Urothelium cell line (cell line): ENCODE measurements at regions not wholly inside any gene's neighbourhood (a gene's known extent, or its start where the extent isn't known, plus 50 kb on each side); places are given as distances from the start of the nearest gene placed in this dataset.

ENCODE experiments used
- DNase-seq: peaks from one replicate; pipeline ENCODE4 v3.0.0; 2011; ENCODE audit warnings: low spot score, mixed read lengths
- FAIRE-seq: peaks from 2 replicates; lab custom pipeline; 2011; peaks lifted over from hg19 to GRCh38; lab: Jason Lieb, UNC

DNA sequence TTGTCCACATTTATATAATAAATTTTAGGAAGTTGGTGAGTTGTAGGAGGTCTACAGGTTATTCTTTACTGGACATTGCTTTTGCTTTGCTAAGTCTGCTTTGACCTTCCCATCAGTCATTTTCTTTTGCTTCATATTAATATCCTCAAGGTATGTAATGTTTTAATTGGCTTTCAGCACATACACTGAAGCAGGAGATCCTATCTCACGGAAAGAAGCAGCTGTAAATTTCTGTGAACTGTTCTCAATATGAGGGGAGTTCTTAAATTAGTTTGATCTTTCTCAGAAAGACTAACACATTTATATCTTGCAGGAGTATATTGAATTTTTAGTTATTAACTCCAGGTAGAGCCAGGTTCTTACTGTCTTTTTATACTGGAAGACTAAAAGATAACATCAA, 856.5 kb downstream of the GATA3 start:
- no peak for DNase-seq
- no peak for FAIRE-seq

DNA sequence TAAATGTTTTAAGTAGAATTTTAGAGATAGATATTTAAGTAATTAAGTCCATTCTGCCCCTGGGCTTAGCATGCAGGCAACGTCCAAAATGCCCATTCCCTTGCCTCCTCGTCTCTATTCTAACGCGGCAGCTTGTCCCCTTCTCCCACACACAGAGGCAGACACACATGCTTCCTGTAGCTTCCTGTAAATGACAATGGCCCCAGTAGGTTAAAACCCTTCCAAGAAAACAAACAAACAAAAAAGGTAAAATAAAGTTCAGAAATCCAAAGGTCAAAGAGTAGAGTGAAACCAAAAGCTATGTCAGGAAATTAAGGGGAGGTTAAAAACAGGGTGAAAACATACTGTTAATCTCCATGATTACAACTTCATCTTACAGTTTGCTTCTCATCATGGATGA, 857.6 kb downstream of the GATA3 start:
- no peak for FAIRE-seq
- no peak for DNase-seq

DNA sequence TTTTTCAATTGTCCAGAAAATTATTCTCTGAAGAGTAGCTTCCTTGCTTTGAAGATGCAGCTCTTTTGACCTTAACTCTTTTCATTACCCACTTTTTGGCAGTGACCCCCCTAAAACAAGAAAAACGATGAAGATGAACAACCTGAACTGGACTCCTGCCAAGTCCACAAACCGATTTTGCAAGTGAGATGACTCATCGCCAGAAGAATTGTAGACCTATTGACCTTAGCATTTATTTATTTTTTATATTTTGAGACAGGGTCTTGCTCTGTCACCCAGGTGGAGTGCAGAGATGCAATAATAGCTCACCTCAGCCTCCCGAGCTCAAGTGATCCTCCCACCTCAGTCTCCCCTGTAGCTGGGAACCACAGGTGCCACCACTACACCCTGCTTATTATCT, 859.2 kb downstream of the GATA3 start:
- FAIRE-seq, result no peak
- DNase-seq, result peak; percentile 36

DNA sequence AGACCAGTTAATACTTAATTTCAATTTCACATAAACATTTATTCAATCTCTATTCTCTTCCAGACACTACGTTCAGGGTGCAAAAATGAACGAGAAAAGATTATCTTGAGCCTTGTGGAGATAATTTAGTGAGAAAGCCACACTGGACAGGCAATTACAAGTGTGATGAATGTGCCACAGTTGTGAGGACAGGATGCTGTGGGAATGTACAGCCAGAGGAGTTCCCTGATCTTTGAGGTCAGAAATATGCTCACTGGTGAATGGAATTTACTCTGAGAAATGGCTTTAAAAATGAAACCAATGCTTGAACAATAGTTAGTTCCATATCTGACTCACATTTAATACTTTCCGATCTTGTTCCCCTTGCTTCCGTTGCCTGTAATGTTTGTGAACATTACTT, 864.8 kb downstream of the GATA3 start:
- FAIRE-seq, result no peak
- peak; percentile 8 for DNase-seq

DNA sequence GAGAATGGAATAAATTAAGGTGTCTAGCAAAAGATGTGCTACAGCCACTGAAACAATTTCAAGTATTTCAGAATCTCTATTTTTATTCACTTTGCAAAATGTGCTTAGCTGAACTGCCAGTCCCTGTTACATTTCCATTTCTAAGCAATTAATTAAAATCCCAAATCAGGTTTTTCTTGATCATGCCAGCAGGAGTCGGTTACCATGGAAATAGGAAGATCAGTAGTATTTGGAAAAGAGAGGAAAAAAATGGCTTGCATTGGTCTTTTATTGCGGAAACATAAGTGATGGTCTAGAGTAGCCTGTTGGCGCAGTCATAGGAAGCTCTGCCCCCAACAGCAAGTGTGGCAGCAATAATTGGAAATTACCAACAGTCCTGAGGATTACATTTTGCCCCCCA, 867.1 kb downstream of the GATA3 start:
- no peak for DNase-seq

DNA sequence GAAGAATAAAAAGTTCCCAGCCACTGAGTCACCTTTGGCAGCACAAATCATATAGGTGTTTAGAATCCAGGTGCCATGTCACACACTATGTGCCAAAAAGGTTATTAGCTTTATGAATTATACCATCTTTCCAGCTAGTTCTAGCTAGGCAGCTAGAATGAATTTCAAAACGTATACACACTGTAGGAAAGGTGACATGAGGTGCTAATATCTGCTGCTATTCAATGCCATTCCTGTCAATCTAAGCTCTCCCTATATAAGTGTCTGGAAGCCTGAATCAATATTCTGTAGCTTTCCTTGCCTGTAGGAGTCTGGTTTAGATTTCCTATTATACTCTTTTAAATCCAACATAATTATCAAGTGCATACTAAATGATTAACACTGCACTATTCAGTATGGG, 868.6 kb downstream of the GATA3 start:
- no peak for FAIRE-seq
- DNase-seq, result no peak

More for the DNA sequence above, 867.1 kb downstream of the GATA3 start:
- no peak for FAIRE-seq

DNA sequence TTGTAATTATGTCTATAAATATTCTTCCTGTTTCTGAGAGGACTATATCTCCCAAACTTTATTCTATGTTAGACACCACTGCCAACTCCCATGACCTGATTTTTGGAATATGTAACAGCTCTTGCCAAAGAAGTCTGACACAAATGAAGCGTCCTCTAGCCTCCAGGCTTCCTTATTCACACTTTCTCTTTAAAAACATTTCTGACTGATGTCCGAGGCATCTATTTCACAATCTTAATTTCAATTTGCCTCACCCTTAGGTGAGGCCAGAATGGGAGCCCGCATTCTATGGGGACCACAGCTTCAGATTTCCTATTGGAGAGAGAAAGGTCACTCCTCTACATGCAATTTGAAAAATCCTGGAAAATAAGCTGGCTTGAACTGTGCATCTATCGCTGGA, 873.2 kb downstream of the GATA3 start:
- DNase-seq, result no peak
- FAIRE-seq, result no peak

DNA sequence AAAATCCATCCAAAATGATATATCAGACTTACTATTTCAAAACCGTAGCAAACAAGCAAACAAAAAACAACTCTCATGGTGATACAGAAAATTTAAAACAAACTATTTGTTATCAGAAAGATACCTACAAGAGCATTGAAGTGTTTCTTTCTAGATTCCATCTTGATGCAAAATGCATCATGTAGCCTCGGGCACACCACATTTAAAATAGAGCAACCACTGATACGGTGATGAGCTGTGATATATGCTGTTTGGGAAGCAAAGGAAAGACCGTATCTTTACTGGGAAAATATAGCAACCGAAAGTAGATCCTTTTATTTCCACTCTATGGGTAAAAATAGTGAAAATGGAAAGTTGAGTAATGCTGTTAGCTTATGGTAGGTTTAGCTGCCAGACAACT, 892.0 kb downstream of the GATA3 start:
- DNase-seq (no peak), FAIRE-seq (no peak)

DNA sequence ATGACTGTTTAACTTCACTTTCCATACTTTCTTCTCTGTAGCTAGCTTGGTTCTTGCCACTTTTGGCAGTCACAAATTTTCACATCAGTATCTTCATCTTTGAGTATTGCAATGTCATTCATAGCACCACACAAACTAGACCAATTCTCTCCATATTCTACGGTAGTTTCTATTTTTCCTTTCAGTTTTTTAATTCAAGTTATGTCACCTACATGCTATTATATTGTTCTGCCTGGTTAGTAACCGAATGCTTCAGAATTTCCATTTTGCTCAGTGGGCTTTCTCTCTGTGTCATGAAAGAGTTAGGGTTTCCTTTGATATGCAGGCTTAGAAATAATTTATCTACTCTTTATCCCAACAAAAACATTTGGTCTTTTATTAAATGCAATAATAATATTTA, 896.5 kb downstream of the GATA3 start:
- DNase-seq (no peak), FAIRE-seq (no peak)

DNA sequence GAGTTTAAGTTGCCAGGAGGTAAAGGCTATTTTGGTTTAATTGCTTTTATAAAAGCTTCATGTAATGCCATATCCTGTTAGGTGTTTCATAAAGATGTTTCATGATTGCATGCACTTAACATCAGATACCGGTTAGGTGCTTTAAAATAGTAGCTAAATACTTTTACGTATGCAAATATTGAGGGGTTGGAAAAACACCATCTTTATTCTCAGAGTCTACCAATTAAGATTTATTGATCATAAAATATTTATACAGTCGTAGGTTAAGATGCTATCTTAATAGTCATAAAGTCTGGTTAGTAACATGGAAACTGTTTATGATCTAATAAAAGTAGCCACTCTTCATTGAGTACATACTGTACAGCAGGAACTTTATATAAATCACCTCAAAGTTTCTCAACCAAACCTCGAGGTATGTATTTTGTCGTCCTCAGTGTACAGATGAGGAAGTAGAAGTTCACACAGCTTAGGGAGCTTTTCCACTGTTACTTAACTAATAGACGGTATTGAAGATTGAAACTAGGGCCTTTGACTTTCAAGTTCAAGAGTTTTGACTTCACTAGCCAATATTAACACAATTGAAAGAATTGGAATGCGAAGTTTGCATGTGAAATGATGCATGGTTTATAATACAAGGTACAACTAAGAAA, 897.1 kb downstream of the GATA3 start:
- DNase-seq, result no peak
- FAIRE-seq, result no peak

DNA sequence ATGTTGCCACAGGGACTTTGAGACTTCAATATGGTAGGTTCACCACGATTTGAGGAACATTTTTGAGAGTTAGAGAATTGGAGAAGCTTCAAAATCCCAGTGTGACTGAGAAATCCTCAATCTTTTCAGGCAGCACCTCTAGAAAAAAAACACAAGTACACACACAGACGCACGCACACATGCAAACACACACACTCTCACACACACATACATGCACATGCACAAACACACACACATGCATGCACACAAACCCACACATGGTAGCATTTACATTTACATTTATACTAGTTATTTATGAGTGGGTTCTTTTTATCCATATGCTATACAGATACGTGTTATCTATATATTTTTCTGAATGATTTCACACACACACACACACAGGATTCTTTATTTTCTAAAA, 901.9 kb downstream of the GATA3 start:
- no peak for FAIRE-seq
- no peak for DNase-seq

DNA sequence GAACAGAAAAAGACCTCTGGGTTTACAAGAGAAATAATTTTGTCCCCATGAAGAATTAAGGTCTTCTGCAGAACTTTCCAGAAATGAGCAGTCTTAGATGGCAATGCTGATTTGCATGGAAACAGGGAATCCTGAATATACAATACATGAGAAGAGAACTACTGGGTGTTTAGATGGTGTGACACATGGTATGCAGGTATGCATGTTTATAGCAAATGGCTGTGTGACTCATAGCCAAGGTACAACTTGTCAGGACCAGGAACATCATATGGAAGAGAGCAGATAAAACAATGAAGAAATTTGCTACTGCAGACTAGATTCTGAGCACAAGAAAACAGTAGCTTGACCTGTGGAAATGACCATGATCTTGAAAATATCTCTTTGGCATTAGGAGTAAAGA, 907.8 kb downstream of the GATA3 start:
- no peak for DNase-seq
- no peak for FAIRE-seq

DNA sequence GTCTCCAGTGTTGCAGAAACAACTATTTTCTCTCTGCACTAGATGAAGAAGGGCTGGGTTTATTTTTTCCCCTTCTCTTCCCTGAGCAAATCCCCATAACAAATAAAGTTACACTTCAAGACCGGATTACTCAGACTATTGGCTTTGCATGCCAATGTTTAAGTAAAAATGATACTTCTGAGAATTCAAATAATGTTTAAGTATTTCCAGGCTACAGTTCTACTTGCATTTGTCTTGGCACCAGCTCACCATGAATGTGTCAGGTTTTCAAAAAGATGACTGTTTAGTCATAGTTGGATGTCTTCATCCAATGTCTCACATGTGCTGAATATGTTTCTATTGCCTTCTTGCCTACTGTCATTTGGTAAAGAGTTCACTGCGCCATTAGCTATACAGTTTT, 912.6 kb downstream of the GATA3 start:
- FAIRE-seq (no peak), DNase-seq (no peak)

DNA sequence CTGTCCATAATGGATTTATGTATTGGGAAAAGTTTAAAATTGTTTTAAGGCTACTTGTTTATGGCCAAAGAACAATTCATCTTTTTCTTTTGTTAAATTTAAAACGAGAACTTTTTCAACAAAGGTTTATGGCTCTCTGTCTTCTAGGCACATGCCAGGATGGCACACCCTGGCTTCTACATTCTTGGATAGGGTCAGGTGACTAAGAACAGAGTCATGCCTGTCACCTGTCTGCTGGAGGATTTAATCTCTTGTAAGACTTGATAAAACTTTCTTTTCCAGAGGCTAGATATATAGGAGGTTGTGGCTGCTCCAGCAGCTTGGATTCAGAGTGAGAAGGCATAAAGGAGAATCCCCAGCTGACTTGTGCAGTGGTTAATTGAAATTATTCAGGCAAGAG, 915.4 kb downstream of the GATA3 start:
- FAIRE-seq (no peak), DNase-seq (no peak)

DNA sequence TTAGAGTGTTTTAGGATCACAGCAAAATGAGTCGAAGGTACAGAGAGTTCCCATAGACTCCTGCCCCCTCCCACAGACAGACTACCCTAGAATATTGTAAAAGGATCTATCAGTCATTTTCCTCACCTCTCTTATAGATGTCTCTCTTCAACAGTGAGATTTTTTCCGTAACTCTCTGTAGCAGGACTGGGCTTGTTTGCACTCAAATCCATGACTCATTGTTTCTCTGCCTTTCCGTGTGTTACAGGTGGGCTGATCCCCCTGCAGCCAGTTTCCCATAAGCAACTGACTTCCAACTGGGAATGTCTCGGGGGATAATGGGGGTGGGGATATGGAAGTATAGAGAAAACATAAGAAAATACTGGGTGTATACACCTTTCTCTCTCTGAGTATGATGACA, 921.0 kb downstream of the GATA3 start:
- DNase-seq (no peak), FAIRE-seq (no peak)

DNA sequence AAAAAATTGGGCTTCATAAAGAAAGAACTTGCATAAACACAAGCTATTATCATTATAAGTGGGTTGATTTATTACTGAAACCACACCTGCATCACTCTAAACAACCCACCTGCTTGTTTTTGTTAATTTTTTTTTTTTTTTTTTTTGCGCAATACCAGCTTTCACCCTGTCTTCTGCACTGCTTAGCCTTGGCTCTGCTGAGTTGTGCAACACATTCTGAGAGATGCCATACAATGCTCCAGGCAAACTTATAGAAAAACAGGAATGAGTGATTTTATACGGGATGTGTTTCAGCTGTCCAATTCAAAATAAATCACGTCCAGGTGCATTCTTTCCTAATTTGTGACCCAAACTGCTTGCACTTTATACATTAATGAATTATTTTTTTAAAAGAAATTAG, 923.6 kb downstream of the GATA3 start:
- DNase-seq, result no peak
- FAIRE-seq, result no peak

DNA sequence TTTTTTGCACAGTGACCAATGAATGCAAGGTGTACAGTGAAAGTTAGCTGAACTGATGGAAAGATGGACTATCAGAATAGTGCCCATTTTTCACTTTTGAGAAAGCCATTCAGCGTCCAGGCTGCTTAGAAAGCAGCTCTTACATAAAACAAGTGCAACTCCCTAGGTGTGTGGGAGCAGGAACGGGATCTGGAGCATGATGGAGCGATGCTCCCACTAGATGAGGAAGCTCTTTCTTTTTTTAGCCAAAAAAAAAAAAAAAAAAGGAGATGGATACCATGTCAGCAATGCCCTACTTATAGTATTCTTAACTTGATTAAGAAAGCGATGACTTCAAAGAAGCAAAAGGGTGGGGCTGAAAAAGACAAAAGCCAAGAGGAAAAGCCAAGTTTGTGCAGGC, 925.5 kb downstream of the GATA3 start:
- FAIRE-seq (no peak), DNase-seq (no peak)

DNA sequence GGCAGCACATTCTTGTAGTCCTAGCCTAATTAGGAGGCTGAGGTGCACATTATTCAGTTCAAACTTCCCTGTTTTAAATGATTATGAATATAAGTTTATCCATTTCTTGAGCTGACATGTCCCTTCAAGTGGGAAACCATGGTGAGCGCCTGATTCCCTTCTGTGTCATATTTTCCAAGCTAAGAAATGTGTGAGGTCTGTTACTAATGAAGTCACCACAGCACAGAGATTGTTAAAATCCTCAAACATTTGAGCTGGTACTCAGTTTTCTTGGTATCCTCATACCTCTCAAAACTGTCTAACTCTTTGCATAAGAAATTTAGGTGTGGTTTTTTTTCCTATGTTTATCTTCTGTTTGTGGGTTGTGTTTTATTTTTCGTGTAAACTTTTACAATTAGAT, 926.8 kb downstream of the GATA3 start:
- DNase-seq, result no peak
- no peak for FAIRE-seq

DNA sequence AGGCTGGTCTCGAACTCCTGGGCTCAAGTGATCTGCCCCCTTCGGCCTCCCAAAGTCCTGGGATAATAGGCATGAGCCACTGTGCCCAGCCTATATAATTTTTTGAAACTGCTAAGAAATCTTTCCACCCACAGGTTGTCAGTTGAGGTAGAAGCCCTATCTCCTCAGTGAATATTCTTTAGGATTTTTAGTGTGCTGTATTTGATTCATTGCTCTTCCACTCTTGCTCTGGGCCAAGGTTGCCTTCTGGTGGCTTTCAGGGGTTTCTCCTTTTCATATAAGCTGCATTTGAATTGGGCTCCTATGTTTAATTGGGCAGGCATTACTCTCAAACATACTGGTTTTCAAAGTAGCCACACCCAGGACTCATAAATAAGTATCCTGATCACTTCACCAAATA, 931.2 kb downstream of the GATA3 start:
- no peak for FAIRE-seq
- no peak for DNase-seq

DNA sequence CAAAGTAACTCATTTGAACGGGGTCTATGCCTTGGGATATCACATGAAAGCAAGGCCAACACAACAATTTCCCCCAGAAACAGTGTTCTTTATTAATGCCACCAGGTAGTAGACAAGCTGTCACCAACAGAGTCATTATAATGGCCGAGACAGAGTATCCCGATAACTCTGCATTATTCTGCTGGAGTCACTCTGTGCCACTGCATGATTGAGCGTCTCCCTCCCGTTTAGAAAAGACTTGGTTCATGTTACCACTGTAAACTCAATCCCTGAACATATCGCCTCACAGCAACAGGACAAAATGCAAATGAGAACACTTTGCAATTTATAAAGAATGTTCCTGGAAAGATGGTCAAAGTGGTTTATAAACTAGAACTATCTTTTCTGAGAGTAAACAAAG, 932.5 kb downstream of the GATA3 start:
- DNase-seq, result no peak
- FAIRE-seq, result no peak

DNA sequence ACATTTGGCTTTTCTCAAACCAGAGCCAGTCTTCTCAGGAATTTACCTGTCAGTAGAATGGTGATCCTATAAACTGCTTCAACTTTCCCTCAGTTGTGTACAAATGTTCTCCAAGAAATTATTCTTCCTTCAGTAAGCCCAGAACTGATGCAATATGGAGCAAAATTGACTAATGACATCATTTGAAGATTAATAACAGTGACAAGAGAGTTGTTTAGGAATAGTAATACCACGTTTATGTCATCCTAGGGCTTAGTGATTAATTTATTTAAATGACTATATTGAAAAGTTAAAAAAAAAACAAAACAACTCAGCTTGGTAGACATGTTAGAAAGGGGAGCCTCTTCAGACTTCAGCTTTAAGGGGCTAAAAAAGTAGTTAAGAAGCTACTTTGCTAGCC, 933.2 kb downstream of the GATA3 start:
- DNase-seq (no peak), FAIRE-seq (no peak)

DNA sequence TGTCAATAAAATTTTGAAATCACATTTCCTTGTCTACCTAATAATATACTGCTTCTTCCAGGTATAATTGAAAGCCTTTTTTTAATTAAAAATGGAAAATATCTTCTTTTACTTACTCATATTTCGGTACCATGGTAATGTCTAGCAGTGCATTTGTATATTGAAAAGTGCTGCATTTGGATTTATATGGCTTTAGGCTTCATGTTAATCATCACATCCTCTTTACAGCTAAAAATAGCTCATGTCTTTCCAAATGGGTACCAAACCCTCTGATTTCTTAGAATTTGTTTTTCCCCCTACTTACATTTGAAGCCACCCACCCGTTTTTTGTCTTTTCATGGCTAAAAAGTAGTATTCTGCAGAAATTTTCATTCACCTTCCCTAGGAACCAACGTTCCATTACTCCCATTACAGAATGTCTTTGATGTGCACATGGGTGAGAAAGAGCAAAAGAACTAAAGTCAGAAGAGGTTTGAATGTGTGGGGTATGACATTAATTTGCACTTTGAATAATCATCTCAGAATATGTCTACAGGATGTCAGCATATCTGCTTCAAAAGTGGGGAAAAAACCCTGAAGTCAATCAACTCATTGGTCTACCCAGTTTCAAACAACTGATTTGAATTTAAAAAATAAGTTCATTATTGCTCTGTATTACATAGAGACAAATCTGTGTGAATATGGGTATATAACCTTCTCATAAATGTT, 935.9 kb downstream of the GATA3 start:
- no peak for FAIRE-seq
- DNase-seq, result no peak

DNA sequence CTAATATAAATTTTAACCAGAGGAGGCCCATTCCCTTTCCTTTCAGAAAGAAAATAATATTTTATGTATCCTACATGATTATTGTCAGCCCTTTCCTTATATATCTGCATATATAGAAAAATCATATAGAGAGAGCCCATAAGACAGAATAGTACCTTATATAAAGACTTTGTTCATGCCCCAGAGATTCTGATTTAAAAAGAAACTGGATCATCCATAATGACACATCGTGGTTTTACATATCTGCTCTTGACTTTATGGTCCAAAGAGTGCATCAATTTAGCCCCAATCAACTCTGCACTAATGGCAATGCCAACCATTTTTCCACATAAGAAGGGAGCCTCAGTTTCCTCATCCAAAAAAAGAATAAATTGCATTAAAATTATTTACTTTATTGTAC, 937.5 kb downstream of the GATA3 start:
- no peak for DNase-seq
- FAIRE-seq, result no peak
